OCI-LY3 (cell line): ENCODE measurements at regions not wholly inside any gene's neighbourhood (a gene's known extent, or its start where the extent isn't known, plus 50 kb on each side); places are given as distances from the start of the nearest gene placed in this dataset.

ENCODE experiments used
- CTCF ChIP-seq: fragments of 200-600, 300-600 bp; sonication (generic); IDR thresholded peaks from 2 replicates; pipeline ENCODE4 v1.5.1; 2014; ENCODE audit warnings: antibody characterized with exemption, low read length, low read depth
- EZH2phosphoT487 ChIP-seq: fragments of 200-600 bp; shearing (Covaris generic); IDR thresholded peaks from 2 replicates; pipeline ENCODE4 v1.6.1; 2018; ENCODE audit warnings: antibody characterized with exemption, mixed run types, low read depth

- no peak for TF ChIP-seq EZH2phosphoT487
- no peak for TF ChIP-seq CTCF
Measured at GRCh38 chr2:16332681-16333557, 332.7 kb downstream of the CYRIA start.
